Small intestine (tissue), 7 donors: ENCODE measurements at regions not wholly inside any gene's neighbourhood (a gene's known extent, or its start where the extent isn't known, plus 50 kb on each side); places are given as distances from the start of the nearest gene placed in this dataset.
"Not testable (repeated sequence)": the region's sequence is repeated elsewhere in the genome, so short reads cannot be mapped to it uniquely, and the experiment has no call there.

Source experiments
- DNase-seq, 2 donors: peaks; one replicate each; pipeline versions ENCODE4 v3.0.0 to v3.0.0-alpha.2; 2013
- FAIRE-seq: peaks from 2 replicates; lab custom pipeline; 2012; peaks lifted over from hg19 to GRCh38; lab: Jason Lieb, UNC
- H3K27ac ChIP-seq, 3 donors: one replicate each; pipeline ENCODE4 v1.5.1; 2013; ENCODE audit warnings: low read length in 2 of 3, mild to moderate bottlenecking in 2 of 3, control low read depth in 1 of 3, inconsistent platforms in 1 of 3, low read depth in 1 of 3, moderate library complexity in 1 of 3
- H3K27me3 ChIP-seq, 3 donors: one replicate each; pipeline ENCODE4 v1.6.1; 2013; ENCODE audit warnings: low read length in 3 of 3, inconsistent platforms in 1 of 3; ENCODE audit not compliant: control insufficient read depth in 3 of 3, insufficient read depth in 3 of 3
- H3K36me3 ChIP-seq, 3 donors: one replicate each; pipeline ENCODE4 v1.6.1; 2013; ENCODE audit warnings: low read length in 3 of 3, inconsistent platforms in 1 of 3, low read depth in 1 of 3, mild to moderate bottlenecking in 1 of 3, moderate library complexity in 1 of 3; ENCODE audit not compliant: control insufficient read depth in 3 of 3, insufficient read depth in 2 of 3
- H3K4me1 ChIP-seq, 3 donors: one replicate each; pipeline ENCODE4 v1.6.1; 2013; ENCODE audit warnings: low read length in 2 of 3, inconsistent platforms in 1 of 3, low read depth in 1 of 3, mild to moderate bottlenecking in 1 of 3, moderate library complexity in 1 of 3; ENCODE audit not compliant: control insufficient read depth in 3 of 3, insufficient read depth in 2 of 3
- H3K4me3 ChIP-seq, 3 donors: one replicate each; pipeline ENCODE4 v1.5.1; 2013; ENCODE audit warnings: low read length in 3 of 3, control low read depth in 1 of 3, inconsistent platforms in 1 of 3, low read depth in 1 of 3, mild to moderate bottlenecking in 1 of 3, moderate library complexity in 1 of 3
- H3K9me3 ChIP-seq, 2 donors: one replicate each; pipeline ENCODE4 v1.6.1; 2013; ENCODE audit warnings: low read depth in 1 of 2, low read length in 1 of 2; ENCODE audit not compliant: control insufficient read depth in 2 of 2, insufficient read depth in 1 of 2
- WGBS, 3 donors: extraction: QIAGEN DNeasy Blood & Tissue Kit; methylation state at CpG; one replicate each; pipeline ENCODE4 v1.1.7; 2013; 5-methylcytosine and 5-hydroxymethylcytosine counted together
- donor health status: healthy with polysubstance abuse.
- donor health status: control.
- donor health status: control.
- donor health status: Bipolar disorder and iron deficiency.
- donor health status: healthy.

DNA sequence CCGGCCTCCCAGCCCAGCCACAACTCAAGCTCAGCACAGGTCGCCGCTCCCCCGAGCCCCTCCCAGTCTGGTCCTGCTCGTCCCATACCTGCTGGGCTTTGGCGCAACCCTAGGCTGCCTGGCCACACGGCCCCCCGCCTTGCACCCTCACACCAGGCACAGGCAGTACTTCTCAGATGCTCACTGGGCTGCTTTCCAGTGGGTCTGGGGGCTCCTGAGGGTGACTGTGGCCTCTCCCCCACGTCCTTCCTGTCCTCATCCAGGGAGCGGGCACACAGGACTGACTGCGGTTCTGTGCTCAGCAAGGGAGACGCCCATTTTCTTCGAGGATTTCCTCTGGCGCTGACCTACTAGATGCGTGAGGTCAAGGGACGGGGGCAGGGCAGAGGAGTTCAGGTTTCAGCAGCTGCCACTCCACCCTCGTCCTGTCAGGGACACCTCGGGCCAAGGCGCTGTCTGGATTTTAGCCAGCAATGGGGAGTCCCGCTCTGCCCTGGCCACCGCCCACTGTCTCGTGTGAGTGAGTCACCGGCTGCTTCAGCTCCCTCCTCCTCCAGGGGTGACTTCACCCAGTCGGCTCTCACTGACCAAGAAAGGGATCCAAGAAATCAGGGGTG lies 115.8 kb downstream of the NPIPB11 start:
- Histone ChIP-seq H3K4me3 (peak overlapping the region in 2 of 3 donors; percentile 25 to 55), H3K27me3 (no peaks in the 10 kb centered on the region), H3K4me1 (peaks cover 0 to 44% (median 2%) of the 10 kb centered on the region in 3 donors), H3K36me3 (no peaks in the 10 kb centered on the region), H3K9me3 (no peaks in the 10 kb centered on the region), H3K27ac (peak overlapping the region; percentile 71 to 93 (median 75))
- FAIRE-seq: no peak
- peak; percentile 93 to 96 for DNase-seq
- 8 to 15% (median 13%) methylated on average over 19 to 23 of the region's 24 CpGs for WGBS, 3 donors

GRCh38 chr16:29289516-29290239 lies 116.8 kb downstream of the NPIPB11 start:
- FAIRE-seq, H3K9me3 ChIP-seq, H3K36me3 ChIP-seq, H3K27me3 ChIP-seq, DNase-seq: not testable (repeated sequence)
- H3K4me3 ChIP-seq: peak overlapping the region in 1 of 3 donors; percentile 55
- peaks cover 0 to 46% (median 2%) of the 10 kb centered on the region in 3 donors for H3K4me1 ChIP-seq
- H3K27ac ChIP-seq: peak overlapping the region; percentile 75 to 97 (median 78)
- WGBS, 3 donors: 27 to 68% (median 50%) methylated on average over 8 to 13 of the region's 13 CpGs

GRCh38 chr16:29288711-29289474 lies 117.6 kb downstream of the NPIPB11 start:
- FAIRE-seq, H3K9me3 ChIP-seq, H3K36me3 ChIP-seq, H3K27me3 ChIP-seq: not testable (repeated sequence)
- DNase-seq: peak; percentile 86 to 89
- Histone ChIP-seq H3K4me1 (peaks cover 0 to 46% (median 2%) of the 10 kb centered on the region in 3 donors), H3K4me3 (peak overlapping the region in 1 of 3 donors; percentile 55), H3K27ac (peak overlapping the region; percentile 75 to 97 (median 78))
- 14 to 50% (median 38%) methylated on average over 25 to 29 of the region's 29 CpGs for WGBS, 3 donors

DNA sequence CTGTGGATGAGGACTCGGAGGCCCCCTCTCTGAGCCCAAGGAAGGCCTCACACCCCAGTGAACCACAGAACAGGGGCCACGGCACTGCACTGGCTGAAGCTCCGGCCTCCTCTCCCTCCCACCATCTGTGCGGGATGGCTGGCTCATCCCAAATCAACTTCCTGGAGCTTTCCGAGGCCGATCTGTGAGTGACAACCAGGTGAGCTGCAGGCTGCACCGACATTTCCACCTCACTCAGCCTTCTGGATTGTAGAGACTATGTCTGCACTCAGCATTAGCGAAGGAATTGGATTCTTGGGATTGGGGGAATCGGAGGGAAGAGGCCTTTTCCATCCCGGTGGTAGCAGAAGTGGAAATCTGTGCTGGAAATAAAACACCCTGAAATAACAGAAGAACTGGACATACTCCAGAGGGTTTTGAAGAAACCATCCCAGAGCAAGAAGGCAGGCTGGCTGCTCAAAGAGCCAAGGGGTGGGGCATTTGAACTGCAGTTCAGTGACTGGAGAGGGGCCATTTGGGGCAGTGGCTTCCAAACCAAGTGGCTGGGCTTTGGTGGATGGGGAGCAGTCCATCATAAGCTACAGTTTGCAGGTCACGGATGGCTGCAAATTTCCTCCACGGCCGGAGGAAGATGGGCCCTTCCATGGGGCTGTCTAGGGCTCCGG lies 118.5 kb downstream of the NPIPB11 start:
- not testable (repeated sequence) for DNase-seq, H3K9me3 ChIP-seq, H3K36me3 ChIP-seq, FAIRE-seq, H3K27me3 ChIP-seq, H3K4me3 ChIP-seq
- WGBS, 3 donors: 51 to 58% (median 55%) methylated on average over 10 to 14 of the region's 14 CpGs
- peaks cover 0 to 46% (median 2%) of the 10 kb centered on the region in 3 donors for H3K4me1 ChIP-seq
- H3K27ac ChIP-seq: peak overlapping the region in 1 of 3 donors; percentile 75

- 69 to 89% (median 72%) methylated on average over 2 to 4 of the region's 5 CpGs for WGBS, 3 donors
- not testable (repeated sequence) for H3K27me3 ChIP-seq, H3K36me3 ChIP-seq, DNase-seq, H3K4me3 ChIP-seq, FAIRE-seq, H3K27ac ChIP-seq, H3K9me3 ChIP-seq
- H3K4me1 ChIP-seq: peaks cover 0 to 46% (median 2%) of the 10 kb centered on the region in 3 donors
These were observed 119.3 kb downstream of the NPIPB11 start for GRCh38 chr16:29287246-29287645.

GRCh38 chr16:29286796-29287195 lies 119.7 kb downstream of the NPIPB11 start:
- 87% methylated on average over 15 to 19 of the region's 19 CpGs for WGBS, 3 donors
- FAIRE-seq, DNase-seq, H3K4me3 ChIP-seq, H3K27me3 ChIP-seq, H3K9me3 ChIP-seq, H3K27ac ChIP-seq, H3K36me3 ChIP-seq: not testable (repeated sequence)
- H3K4me1 ChIP-seq: peaks cover 0 to 45% (median 2%) of the 10 kb centered on the region in 3 donors

- H3K36me3 ChIP-seq, H3K4me3 ChIP-seq, FAIRE-seq, H3K27me3 ChIP-seq, DNase-seq, H3K27ac ChIP-seq, H3K9me3 ChIP-seq: not testable (repeated sequence)
- 81 to 95% (median 94%) methylated on average over 14 to 15 of the region's 15 CpGs for WGBS, 3 donors
- H3K4me1 ChIP-seq: peaks cover 0 to 39% (median 2%) of the 10 kb centered on the region in 3 donors
These were observed 120.3 kb downstream of the NPIPB11 start for GRCh38 chr16:29286161-29286560.
